ENCODE measurements at regions not wholly inside any gene's neighbourhood (a gene's known extent, or its start where the extent isn't known, plus 50 kb on each side); places are given as distances from the start of the nearest gene placed in this dataset.
A peak's percentile ranks its signal among the peaks of the same experiment; 100 is the strongest.
"Not testable (repeated sequence)": the region's sequence is repeated elsewhere in the genome, so short reads cannot be mapped to it uniquely, and the experiment has no call there.

DNA sequence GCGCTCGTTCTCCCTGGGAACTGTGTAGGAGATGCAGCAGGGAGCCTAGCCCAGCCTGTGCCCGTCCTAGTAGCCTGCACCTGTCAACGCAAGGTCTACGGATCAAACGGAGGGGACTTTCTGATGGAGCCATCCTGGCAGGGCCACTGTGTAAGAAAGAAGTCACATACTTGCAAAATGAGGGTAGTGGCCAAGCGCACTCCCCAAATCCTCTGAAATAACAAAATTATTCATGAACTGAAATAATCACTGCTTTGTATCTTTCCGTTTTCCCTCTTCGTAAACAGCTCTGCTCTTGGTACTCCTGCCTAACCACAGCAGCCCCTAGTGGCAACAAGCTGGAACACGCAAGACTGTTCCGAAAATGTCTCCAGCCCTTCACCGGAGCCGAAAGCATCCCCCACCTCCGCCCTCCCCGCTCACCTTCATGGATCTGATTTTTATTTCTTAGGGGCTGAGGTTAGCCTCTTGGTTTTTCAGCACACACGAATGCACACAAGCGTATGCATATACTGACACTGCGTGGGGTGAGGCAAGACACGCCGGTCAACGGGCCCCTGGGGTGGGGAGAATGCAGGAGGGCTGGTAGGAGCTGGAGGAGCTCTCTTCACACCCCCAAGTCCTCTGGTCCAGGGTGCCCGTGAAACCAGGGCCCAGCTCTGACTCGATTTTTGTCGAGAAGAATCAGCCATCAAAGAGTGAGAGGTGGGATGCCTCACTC, 100.8 kb downstream of the ABCC12 start:
- peak; percentile 20 for DNase-seq

DNA sequence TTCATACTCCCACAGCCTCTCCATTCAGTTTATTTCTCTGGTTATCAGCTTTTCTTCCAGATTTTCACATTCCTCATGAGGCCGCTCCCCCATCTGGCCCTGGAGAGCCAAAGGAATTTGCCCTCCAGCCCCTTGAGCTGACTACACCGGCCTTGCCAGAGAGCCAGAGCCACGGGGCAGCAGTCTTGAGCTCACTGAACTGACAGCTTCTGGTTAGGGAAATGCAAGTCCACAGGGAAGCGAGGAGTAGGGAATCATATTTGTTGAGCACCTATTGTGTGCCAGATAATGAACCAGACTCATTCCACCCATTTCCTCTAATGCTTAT, 102.4 kb downstream of the ABCC12 start:
- DNase-seq = no peak

DNA sequence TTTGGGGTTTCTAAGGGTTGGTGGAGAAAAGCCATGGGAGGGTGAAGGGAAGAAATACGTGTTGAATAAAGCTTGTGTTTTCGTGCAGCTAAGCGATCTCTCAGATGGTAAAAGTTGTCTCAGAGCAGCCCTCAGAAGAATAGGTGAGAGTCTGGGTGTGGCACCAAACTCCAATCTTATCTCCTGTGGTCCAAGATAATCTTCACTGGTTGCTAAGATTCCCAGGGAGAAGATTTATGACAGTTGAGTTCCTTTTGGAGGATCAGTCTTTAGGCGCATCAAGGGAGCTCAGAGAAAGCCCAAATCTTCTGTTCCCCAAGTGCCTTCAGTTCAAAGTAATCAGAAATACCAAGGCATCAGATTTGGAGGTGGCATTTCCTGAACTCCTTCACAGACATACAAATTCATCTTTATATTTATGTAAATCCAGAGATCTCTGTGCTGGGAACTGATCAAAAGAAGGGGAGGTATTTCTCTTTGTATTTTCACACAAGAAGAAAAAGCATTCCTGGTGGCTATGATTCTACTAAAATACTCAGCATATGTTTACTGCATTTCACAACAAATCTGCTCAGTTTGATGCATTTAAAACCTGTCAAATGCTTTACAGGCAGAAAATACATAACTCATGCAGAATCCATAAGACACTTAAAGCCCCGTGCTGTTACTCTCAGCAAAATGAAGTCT, 102.9 kb downstream of the ABCC12 start:
- DNase-seq = no peak

DNA sequence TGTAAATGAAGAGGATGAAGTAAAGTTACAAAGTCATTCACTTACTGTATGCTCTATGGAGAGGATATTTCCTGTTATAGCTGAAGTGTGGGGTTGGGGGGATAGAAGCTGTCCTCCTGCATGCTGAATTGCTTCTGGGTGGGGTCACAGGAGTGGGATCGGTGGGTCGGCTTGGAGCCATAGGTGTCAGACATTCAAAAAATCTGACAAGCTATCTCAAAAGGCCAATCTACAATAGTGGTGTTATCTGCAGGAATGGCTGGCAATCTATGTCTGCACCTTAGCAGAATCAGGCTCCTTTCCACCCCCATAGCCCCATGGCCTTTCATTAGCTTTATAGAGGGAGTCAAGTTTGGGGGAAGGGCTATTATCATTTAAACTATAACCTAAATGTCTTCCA, 104.9 kb downstream of the ABCC12 start:
- no peak for DNase-seq

- DNase-seq = no peak
Measured at GRCh38 chr16:48049847-48050246, 105.9 kb downstream of the ABCC12 start.

- no peak for DNase-seq
Measured at GRCh38 chr16:48047720-48048119, 108.1 kb downstream of the ABCC12 start.

DNA sequence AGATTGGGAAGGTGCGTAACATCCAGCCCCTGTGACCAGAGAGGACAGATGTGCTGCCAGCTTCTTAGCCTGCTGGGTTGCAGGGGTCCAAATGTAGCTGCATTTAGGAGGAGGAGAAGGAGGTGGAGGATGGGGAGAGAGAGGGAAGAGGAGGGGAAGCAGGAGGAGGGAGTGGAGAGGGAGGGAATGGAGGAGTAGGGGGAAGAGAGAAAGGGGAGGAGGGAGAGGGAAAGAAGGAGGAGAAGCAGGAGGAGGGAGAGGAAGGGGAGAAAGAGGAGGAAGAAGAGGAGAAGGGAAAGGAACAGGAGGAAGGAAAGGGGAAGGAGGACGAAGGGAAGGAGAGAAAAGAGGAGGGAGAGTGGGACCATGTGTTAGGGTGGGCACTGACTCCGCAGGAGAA, 108.6 kb downstream of the ABCC12 start:
- no peak for DNase-seq

DNA sequence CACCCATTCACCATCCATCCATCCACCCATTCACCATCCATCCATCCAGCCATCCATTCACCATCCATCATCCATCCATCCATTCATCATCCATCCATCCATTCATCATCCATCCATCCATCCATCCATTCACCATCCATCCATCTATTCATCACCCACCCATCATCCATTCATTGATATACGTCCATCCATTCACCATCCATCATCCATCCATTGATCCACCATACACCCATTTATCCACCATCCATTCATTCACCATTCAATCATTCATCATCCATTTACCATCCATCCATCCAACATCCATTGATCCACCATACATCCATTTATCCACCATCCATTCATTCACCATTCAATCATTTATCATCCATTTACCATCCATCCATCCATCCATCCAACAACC, 111.7 kb downstream of the ABCC12 start:
- no peak for DNase-seq

DNA sequence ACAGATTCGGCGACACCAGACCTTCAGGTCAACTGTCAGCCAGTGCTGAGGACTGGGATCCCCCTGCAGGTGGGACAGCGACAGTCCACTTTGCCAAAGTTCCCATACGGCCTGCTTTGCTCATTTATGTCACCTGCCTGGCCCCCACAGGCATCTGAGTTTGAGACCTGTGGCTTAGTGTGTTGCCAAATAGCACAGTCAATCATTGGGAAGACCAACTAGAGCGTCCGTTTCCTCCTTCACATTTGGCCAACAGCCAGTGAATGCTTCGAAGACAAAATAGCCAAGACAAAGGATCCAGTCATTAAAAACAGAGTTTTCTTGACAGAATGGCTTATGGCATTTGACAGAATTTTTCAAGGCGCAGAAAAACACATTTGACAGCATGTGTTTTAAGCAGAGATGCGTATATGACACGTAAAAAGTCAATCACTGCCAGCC, 113.8 kb downstream of the ABCC12 start:
- DNase-seq = no peak

GRCh38 chr16:48035142-48035541, 120.7 kb downstream of the ABCC12 start:
- no peak for DNase-seq

DNA sequence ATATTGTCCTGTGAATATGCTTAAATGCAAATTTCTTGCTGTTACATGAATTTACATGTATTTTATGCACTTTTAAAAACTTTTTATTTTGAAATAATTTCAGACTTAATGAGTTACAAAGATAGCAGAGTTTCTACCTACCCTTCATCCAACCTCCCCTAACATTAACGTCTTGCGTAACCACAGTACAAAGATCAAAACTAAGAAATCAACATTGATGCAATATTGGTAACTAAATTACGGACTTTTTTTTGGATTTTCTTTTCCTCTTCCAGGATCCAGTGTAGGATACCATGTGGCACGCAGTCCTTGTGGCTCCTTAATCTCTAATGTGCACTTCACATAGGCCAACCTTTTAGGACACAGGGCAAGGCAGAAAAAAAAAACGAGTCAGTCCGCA, 124.9 kb downstream of the ABCC12 start:
- no peak for DNase-seq

GRCh38 chr16:48029768-48030167, 126.0 kb downstream of the ABCC12 start:
- DNase-seq = no peak

- DNase-seq = no peak
Measured at GRCh38 chr16:48025359-48025758, 130.4 kb downstream of the ABCC12 start.

DNA sequence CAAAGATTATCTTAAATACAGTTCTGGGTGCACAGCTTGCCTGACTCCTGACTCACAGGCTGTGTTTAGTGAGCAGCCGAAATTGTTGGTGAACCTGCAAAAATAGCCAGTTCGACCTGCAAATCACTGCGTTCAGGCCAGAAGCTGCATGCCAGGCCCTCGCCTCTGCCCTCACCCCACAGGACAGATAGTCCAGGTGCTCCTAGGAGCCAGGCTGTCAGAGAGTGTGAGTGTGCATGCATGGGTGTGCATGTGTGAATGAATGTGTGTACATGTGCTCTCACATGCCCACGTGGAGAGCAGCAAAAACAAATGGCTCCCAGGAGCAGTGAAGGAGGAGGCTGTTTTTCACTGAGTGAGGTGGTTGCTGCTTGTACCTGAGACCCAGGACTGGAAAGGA, 131.8 kb downstream of the ABCC12 start:
- DNase-seq = no peak

- no peak for DNase-seq
Measured at GRCh38 chr16:48022496-48022895, 133.3 kb downstream of the ABCC12 start.

DNA sequence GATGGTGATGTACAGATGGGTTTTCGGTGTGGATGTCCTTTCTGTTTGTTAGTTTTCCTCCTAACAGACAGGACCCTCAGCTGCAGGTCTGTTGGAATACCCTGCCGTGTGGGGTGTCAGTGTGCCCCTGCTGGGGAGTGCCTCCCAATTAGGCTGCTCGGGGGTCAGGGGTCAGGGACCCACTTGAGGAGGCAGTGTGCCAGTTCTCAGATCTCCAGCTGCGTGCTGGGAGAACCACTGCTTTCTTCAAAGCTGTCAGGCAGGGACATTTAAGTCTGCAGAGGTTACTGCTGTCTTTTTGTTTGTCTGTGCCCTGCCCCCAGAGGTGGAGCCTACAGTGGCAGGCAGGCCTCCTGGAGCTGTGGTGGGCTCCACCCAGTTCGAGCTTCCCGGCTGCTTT, 135.2 kb downstream of the ABCC12 start:
- DNase-seq = not testable (repeated sequence)

DNA sequence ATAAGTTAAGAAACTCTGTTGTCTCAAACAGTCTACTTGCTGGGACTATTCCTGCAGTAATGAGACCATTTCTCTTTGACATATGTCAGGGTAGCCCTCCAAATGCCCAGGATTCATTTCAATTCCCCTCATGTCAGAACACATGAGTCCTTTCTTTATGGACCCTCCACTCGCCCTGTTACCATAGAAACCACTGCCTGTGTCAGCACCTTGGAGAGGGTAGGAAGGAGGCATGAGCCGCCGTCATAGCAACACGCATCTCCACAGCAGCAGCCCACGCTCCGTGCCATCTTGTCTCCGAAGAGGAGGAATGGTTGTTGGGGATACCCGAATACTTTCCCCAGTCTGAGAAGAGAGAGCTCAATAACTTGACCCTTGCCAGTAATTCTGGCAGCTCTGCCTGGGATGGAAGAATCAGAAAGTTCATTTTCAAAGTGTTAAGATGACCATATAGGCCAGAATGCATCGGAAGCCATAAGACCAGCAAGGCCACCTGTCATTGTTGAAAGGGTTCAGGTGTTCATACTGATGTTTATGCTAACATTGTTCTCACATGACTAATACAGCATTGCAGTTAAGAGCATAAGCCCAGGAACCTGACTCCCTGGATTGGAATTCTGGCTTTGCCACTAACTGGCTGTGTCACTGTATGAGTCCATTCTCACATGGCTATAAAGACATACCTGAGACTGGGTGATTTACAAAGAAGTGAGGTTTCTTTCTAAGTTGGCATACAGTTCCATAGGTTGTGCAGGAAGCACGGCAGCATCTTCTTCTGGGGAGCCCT, 141.3 kb downstream of the ABCC12 start:
- no peak for DNase-seq

DNA sequence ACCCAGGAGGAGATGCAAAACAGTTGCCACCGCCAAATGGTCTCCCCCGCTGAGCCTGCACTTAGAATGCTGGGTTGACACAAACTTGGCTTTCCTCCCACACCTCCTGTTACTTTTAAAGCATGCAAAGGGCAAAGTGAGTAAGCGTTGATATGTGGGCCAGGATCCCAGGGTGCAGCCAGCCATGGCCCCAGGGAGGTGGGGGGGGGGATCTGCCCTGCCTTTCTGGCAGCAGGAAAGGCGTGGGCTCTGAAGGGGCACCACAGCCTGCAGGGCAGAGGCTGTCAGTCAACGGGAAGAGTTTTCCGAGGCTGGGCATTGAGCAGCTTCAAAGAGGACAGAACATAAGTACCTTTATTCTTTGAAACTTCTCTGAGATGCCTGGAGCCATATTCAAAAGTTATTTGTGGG, 142.3 kb downstream of the ABCC12 start:
- no peak for DNase-seq

GRCh38 chr16:48011878-48012658, 143.7 kb downstream of the ABCC12 start:
- no peak for DNase-seq

- no peak for DNase-seq
Measured at GRCh38 chr16:48011466-48011865, 144.3 kb downstream of the ABCC12 start.

DNA sequence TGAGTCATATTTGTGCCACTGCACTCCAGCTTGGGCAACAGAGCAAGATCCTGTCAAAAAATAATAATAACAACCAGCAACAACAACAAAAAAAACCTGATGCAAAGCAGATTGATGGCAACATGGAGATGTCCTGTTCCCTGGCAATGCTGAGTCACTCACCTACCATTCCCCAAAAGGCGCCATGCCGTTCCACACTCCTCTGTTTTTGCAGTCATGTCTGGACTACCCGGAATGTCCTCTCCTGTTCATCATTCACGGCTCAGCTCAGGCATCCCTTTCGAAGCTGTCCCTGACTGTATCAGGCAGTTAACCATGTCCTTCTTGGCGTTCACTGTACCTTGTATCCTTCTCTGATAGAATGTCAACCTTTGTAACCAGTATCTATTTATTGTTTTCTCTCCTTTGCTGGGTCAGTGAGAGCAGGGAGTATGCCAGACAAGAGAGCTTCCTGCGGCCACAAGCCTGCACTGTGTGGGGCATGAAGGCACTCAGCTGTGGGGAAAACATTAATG, 147.7 kb downstream of the ABCC12 start:
- DNase-seq = no peak

DNA sequence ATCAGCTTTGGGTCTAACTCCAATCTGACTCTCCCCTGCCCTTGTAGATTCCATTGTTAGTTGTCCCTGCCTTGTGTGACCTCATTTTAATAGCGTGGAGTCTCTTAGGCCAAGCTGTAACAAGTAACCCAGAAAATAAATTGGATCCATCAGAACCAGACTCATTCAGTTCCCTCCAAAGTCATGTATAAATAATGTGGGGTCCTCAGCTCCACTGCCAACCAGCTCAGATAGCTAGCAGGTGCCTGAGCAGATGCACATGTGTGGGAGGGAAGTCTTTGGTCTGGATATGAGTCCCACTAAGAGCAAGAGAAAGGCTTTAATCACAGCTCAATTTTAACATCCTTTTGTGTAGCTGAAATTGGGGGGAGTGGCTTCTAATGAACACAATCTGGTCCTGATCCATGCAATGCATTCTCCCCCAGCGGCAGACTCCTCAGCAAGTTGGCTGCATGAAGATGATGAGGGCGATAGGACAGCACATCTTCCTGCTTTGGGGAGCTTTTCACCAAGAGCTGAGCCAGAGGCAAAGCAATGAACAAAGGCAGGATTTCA, 151.6 kb downstream of the ABCC12 start:
- DNase-seq = no peak
